ENCODE measurements at regions not wholly inside any gene's neighbourhood (a gene's known extent, or its start where the extent isn't known, plus 50 kb on each side); places are given as distances from the start of the nearest gene placed in this dataset.

DNA sequence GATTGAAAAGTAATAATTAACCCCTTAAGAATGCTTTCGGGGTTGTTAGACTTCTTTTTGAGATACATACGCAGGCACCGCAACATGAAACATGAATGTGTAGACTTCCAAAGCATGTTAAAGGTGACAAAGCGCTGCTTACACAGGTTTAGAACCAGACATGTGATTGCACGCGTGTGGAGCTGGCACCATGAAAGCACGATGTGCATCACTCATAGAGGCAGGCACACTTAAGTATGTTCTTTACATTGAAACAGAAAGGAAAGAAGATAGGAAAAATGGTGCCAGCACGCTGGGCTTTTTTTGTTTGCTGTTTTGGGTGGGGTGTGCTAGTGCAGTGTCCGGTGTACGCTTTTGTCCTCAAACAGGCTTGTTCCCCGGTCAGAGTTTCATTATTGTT is 83.6 kb upstream of the PPARA start:
- no peak for DNase-seq (ENCODE audit: low read depth in 2 of 2)

DNA sequence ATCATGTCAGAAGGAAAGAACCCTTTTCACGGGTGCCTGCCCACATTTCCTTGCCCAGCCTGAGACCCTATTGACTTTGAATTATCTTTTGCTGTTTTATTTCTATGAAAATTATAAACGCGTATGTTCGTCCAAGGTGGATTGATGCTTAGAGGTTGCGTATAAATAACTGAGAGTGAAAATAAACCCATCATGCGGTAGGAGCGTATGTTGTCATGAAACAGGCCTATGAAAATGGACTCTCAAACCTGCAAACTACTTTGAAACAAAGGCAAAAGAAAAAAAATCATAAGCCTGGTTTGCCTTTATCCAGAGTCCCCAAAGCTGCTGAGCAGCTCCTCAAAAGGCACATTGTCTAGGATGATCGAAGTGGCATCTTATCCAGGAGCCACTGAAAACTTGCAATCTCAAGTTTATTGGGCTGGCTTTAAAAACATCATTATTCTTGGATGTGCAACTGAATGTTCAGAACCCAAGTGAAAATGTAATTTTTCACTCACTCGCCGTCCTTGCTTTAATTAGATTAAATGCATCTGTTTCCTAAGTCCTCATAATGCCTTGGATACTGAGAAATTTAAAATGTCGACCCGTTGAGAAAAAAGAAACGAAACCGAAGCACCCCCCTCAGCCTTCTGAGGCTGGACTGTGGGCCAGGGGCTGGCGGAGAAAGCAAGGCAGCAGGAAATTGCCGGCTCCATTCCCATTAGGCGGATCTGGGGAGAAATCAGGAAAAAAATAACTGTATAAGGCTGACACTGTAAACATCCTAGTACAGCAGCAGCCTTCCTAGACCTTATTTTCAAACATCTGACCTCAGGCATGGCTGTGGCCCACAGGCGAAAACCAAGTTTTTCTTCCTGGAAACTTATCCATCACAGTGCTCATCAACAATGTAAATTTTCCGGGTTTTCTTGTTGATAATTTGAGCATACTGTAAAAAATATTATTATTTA is 82.9 kb upstream of the PPARA start:
- no peak for DNase-seq (ENCODE audit: low read depth in 2 of 2)

DNA sequence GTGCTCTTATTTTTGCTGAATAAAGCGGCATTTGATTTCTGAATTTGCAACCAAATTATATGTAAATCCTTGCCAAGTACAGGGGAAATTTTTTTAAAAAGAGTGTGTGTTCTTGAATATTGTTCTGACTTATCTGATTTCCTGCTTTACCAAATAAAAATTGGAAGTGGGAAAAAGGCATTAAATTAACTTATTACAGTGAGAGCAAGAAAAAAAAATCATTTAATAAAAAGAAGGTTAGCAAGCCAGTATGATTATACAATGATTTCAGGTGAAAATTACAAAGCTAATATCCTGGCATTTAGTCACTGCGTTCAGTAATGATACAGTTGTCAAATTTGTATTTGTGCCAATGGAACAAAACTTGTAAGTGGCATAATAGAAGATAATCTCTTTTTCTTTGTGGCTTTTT is 82.1 kb upstream of the PPARA start:
- DNase-seq (ENCODE audit: low read depth in 2 of 2) = no peak

DNA sequence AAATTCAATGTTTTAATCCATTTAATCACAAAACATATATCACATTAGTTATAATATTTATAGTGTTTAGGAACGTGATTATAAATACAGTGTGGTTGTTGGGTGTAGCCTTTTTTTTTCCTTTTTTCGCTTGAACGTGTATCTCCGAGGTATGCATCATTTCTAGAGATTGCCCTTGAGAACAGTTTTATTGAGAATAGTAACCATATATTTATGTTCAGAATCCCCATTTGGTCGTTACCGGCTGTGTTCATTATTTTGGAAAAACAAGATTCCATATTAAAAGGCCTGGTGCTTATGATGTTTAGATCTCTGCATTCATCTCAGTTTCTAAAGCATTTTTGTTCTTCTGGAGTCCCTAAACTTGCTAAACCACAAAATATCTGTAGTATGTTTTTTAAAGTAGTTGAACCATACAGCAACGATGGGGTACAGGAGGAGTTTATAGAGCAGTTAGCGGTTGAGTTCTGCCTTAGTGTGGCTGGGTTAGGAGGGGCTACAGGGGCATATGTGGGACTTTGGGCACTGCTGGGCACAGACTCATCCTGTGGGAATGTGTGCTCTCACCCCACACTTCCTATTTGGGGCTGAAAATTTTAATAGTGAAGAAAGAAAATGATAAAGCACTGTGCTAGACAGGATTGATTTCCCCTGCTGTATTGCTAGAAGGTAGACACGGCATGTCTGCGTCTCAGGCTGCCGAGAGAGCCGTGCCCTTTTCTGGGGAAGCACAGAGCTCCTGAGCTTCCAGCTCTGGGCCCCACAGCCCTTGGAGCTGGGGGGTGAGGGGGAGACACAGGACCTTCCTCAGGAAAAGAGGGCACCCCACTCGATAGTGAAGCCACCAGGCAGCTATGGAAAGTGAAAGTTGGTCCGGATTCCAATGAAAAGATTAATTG is 81.5 kb upstream of the PPARA start:
- no peak for DNase-seq (ENCODE audit: low read depth in 2 of 2)

DNA sequence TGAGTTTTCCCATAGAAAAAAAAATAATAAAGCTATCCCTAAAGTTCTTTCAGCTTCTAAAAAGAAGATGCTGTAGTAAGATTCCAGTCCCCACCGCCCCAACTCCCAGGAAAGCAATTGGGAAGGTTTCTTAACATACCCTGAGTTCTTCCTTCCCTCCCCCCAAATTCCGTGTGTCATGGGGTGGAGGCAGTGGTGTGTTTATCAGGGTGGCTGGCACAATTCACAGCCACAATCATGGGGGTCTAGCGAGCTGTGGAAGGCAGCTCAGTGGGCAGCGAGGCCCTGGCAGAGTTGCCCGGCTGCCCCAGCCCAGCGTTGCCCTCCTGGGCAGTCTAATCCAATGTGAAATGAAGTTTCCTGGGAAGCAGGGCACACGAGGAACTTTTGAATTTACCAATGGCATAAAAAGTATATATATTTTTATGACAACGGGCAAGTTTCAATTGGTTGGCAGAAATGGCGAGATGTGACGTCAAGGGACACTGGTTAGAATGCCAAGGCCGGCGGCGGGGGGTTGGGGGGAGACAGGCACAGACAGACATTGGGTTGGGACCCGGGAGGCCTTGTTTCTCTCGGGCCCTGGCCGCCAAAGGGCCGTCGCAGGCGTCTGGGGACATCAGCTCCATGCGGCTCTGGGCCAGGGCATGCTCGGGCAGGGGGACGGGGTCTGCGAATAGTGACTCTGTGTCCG is 80.7 kb upstream of the PPARA start:
- DNase-seq (ENCODE audit: low read depth in 2 of 2) = no peak

DNA sequence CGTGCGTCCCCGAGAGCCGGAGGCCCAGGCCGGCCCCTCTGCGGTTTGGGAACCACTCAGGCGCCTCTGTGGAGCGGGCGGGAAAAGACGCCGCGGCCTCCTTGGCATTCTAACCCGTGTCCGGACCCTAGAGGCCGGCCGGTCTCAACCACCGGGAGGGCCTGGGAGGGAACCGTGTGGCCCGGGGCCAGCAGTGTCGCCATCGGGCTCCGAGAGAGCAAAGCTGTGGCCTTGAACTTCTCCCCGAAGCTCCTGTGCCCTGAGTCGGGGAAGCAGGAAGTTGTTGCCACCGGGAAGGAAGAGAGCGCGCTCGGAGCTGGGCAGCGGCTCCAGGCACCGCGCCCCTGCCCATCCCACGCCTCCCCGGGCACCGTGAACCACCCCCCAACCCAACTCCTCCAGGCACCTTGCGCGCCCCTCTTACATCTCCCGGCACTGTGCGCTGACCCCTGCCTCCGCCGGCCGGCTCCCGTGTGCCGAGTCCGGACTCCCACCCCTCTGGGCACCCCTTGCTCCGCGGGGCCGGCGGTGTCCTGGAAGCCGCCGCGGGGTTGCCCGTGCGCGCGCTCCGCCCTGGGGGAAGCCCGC is 80.0 kb upstream of the PPARA start:
- DNase-seq (ENCODE audit: low read depth in 2 of 2) = no peak

DNA sequence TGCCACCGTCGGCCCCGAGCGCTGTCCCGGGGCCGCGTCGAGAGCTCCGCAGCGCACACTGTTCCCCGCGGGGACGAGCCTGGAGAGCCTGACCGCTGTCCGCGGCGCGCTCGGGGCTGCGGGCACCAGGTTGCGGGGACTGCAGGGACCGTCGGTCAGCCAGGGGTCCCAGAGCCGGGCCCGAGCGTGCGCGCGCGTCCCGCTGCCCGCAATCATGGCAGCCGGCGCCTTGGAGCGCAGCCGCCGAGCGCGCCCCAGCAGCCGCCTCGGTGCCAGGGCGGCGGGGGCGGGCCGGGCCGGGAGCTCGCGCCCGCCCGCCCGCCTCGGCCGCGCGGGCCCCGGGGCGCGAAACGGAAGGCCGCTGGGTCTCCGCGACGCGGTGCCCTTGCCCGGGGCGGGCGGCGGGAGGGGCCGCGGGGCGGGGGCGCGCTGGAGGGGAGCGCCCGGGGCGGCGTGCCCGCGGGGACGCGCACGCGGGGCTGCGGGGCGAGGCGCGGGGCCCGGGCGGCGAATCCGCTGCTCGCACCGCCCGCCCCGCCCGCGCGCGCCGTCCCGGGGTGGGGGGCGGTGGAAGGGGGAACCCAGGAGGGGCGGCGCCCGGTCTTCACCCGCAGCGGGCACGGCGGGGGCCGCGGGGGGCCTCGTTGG is 79.4 kb upstream of the PPARA start:
- DNase-seq (ENCODE audit: low read depth in 2 of 2) = no peak

DNA sequence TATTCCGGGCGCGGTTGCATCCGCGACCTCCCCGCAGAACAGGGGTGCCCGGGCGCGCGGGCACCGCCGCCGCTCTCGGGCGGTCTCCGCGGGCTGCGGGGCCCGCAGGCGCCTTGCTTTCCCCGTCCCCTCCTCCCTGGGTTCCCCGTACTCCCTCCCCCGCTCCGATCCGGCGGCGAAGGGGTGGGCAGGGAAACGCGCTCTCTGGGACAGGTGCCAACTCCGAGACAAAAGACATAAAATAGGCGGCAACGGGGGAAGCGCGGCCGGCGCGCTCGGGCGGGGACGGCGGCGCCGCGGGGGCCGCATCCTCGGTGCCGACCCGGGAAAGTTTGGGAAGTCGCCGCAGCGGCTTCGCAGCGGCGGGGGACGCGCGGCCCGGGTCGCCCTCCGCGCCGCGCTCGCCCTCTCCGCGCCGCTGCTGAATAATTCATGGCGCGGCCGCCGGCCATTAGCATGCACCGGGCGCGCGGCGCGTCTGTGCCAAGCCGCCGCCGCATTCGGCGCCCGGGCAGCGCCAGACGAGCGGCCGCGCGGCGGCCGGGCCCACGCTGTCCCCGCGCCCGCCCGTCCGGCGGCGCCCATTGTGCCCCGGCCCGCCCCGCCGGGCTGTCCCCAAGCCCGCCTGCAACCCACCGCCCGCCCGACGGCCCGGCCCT is 78.7 kb upstream of the PPARA start:
- peak in 1 of 2 donors; percentile 41 for DNase-seq (ENCODE audit: low read depth in 2 of 2)

DNA sequence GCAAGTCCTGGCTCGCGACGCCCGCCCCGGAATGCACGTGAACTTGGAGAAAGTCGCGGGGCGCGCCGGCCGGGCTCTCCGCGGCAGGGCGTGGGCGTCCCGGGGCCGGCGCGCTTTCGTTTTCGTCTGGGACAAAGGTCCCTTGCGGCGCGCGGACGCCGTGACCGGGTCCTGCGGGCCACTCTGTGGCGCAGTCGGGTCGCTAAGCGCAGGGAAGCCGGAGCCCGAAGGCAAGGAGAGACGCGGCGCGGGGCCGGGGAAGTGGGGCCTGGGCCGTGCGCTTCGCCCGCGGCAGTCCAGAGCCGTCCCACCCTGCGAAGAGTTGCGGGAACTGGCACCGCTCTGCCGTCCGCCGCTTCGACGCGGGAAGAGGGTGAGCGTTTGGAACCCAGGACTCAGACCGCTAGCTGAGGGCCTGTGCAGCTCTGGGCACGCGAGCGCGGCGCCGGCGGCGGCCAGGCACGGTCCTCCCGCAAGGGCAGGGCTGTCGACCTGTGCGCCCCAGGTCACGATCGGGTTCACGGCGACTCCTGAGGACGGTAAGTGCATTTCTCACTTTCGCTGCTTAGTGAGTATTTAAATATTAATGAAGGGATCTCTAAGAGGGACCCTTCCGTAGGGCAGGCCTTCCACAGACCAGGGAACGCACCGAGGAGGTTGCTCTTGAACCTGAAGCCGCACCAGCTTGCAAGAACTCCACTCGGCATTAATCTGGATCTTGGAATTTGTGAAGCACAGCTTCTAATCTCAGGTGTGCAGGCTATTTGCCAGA is 78.0 kb upstream of the PPARA start:
- no peak for DNase-seq (ENCODE audit: low read depth in 2 of 2)

DNA sequence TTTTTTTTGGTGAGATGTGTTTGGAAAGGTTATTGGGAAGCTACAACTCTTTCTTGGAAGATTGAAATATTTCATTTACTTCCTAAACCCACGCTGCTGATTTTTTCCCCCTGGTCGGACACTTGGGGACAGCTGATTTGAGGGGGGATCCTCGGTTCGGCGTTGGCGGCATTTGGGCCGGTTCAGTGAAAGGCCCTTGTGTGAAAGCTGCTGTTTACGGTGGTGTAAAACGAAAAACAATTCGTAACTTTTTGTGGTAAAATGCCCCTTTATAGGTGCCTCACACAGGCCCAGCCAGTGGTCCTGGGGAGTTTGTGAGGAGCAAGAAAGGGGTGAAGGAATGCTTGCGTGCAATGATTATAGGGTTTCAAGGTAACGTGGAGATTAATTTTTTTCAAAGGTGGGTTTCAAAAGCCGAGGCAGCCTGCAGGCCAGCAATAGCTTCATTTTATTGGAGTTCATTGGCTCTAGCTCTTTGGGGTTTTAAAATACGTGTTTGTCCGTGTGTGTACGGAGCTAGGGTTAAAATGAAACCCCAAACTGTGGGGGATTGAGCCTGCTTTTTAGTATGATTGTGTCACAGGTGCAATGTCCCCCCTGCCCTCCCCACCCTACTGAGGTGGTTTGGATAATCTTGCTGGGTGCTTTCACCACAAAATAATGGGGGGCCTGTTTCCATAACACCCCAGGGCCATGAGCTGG is 77.2 kb upstream of the PPARA start:
- no peak for DNase-seq (ENCODE audit: low read depth in 2 of 2)

DNA sequence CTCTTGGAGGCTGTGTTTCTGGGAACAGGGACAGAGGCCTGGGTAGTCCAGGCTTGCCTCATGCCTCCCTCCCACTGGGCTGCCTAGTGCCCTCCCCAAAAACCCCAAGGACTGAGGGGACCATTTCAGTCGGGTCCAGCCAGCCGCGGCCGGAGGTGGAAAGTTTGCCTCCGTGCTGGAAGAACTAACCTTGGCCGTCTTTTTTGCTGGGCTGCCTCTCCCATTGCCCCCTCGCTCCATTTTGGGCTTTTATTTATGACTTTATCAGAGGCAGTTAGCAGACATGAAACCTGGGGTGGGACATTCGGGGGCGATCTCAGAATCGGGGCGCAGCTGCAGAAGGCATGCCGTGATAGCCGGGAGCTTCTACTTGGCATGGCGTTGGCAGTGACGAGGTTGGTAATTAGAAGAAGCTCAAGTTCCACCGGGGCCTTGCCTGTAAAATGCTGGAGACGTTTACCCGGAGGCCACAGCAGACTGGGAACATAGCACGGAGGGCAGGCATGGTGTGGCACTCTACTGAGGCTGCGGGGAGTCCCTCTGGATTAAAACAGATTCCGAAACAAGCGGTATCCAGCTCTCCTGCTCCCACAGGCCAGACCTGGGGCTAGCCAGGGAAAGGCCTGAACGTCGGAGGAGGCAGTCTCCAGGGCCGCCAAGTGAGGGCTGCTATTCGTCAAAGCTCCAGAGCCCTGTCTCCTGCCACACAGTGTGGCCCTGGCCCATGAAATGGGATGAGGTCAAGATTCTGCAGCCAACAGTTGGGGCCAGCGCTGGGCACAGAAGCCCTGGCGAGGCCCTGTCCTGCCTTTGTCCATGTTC is 76.4 kb upstream of the PPARA start:
- DNase-seq (ENCODE audit: low read depth in 2 of 2) = no peak

DNA sequence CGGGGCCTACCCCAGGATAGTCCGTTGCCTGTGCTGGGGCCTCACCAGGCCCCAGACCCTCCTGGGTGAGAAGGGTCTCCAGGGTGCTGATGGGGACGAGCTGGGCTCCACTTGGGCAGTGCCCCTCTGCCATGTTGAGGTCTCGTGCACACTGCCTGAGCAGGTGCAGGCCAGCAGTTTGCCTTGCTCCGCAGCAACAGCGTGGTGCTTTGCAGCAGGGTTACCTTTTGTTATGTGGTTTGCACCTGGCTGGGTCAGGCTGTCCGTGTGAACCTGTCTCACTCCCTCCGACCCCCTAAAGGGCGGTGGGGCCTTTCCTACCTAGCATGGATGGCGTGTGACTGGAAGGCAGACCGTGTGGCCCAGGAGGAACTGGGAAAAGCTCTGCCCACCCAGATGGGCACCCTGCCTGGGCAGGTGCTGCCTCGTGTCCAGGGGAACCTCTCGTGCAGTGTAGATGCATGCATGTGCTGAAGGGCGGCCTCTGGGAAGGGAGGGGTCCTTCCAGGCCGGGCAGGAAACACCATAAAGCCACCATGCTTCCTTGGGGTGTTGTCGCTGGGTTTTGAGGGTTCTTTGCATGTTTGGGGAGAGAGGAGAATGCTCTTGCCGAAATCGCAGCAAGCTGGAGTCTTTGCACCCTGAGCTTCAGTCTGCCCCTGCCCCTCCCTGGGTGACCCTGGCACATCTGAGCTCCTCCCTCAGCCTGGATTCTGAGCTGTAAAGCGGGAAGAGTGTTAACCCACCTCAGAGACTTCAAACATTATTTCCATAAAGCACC is 75.4 kb upstream of the PPARA start:
- DNase-seq (ENCODE audit: low read depth in 2 of 2) = no peak

DNA sequence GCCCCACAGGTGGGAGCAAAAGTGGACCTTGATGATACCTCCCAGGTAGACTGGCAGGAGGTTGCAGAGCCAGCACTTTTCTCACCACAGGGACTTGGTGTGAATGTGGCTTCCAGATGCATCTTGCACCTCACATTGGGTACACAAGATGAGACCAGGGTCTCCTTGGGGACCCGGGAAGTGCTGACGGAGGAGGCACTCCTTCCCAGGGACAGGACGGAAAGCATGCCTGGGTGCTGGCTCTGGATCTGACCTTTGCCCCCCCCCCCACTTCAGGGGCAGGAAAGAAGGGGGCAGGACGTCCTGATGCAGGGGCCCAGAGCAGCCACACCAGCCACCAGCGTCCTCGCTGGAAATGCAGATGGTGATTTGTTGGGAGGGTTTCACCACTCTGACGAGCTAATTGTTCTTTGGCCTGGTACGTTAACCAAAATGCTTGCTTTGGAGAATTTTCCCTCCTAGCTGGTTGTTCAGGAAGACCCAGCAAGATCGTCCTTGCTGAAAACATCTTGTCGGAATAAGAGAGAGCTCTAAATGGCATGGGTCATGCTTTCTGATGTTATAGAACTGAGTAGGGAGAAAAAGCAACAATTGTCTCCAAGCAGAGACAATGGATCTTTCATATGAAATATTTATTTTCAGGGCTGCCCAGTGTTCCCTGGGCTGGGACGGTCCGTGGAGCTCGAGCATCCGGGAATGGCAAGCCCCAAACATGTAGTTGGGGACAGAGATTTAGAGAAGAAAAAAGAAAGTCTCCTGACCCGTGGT is 74.4 kb upstream of the PPARA start:
- DNase-seq (ENCODE audit: low read depth in 2 of 2) = no peak

DNA sequence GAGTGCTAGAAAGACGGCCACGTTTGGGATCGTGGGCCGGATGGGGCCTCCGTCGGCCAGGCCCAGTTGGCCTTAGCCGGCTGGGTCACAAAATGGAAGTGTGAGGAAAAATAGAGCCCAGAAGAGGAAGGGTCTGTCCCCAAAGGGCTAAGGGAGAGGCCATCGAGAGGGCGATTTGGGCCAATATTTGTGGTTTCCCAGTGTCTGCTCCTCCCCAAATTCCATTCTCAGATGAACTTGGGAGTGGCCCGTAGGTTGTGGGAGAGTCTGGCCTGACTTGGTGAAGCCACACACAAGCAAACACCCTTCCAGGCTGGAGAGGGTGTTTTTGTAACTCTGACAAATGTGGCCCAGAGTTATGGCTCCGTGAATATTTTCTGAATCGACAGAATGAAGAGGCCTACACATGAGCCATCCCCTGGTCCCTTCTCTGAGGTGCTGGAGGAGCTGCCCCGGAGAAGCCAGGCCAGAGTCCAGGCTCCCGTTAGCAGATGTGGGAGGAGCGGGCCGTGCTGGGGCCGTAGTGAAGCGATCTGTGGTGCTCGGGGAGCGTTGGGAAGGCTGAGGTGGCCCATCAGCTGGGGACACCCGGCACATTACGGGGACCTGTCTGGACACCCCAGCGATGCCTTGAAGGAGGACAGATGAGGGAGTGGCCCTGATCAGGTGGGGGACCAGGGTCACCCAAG is 73.5 kb upstream of the PPARA start:
- no peak for DNase-seq (ENCODE audit: low read depth in 2 of 2)

DNA sequence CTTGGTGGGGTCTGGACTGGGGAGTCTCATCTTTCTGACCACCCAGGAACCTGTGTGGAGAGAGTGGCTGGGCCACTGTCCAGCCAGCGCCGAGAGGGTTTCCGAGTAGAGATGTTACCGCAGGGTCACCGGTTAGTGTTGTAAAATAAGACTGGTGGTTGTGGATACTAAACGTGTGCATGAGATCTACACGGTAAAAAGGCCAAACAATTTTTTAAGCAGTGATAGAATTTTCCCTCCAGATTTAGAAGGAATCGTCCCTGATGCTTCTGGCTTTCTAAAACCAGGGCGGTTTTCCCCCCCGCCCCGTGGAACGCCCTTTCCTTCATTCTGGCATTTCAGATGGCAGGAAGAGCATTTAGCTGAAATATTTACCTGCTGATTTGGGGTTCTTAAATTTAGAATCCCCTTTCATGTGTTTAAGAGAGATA is 72.6 kb upstream of the PPARA start:
- no peak for DNase-seq (ENCODE audit: low read depth in 2 of 2)
